GM19397 (cell line): ENCODE measurements at regions not wholly inside any gene's neighbourhood (a gene's known extent, or its start where the extent isn't known, plus 50 kb on each side); places are given as distances from the start of the nearest gene placed in this dataset.

ENCODE experiments used
- ATAC-seq: cut with Tn5 transposase; IDR thresholded peaks from one replicate; pipeline ENCODE4 v1.9.1; 2021; ENCODE audit warnings: mild to moderate bottlenecking, moderate library complexity; ENCODE audit not compliant: unreplicated experiment

GRCh38 chr12:124399622-124400021, 104.7 kb downstream of the RFLNA start:
- ATAC-seq, result no peak

- ATAC-seq, result no peak
These were observed 103.8 kb downstream of the RFLNA start for GRCh38 chr12:124398578-124399227.

GRCh38 chr12:124397807-124398577, 103.1 kb downstream of the RFLNA start:
- no peak for ATAC-seq

- ATAC-seq, result no peak
These were observed 102.4 kb downstream of the RFLNA start for GRCh38 chr12:124397399-124397679.

GRCh38 chr12:124396544-124397398, 101.9 kb downstream of the RFLNA start:
- ATAC-seq, result no peak

- no peak for ATAC-seq
These were observed 101.1 kb downstream of the RFLNA start for GRCh38 chr12:124395986-124396385.

- ATAC-seq, result no peak
These were observed 100.4 kb downstream of the RFLNA start for GRCh38 chr12:124395284-124395752.

- no peak for ATAC-seq
These were observed 99.7 kb downstream of the RFLNA start for GRCh38 chr12:124394462-124395128.

- ATAC-seq, result no peak
These were observed 98.9 kb downstream of the RFLNA start for GRCh38 chr12:124393831-124394230.

- ATAC-seq, result no peak
These were observed 98.5 kb downstream of the RFLNA start for GRCh38 chr12:124393414-124393790.

GRCh38 chr12:124392667-124393413, 97.9 kb downstream of the RFLNA start:
- no peak for ATAC-seq

GRCh38 chr12:124392271-124392666, 97.4 kb downstream of the RFLNA start:
- no peak for ATAC-seq

GRCh38 chr12:124391340-124392261, 96.7 kb downstream of the RFLNA start:
- ATAC-seq, result peak; percentile 40

- no peak for ATAC-seq
These were observed 95.7 kb downstream of the RFLNA start for GRCh38 chr12:124390442-124391097.

GRCh38 chr12:124389725-124390441, 95.0 kb downstream of the RFLNA start:
- no peak for ATAC-seq

GRCh38 chr12:124389138-124389724, 94.3 kb downstream of the RFLNA start:
- ATAC-seq, result peak; percentile 39

- ATAC-seq, result peak; percentile 22
These were observed 93.8 kb downstream of the RFLNA start for GRCh38 chr12:124388679-124389137.
